Astrocyte (in vitro differentiated cells and primary cell): ENCODE measurements at regions not wholly inside any gene's neighbourhood (a gene's known extent, or its start where the extent isn't known, plus 50 kb on each side); places are given as distances from the start of the nearest gene placed in this dataset.
"Not testable (repeated sequence)": the region's sequence is repeated elsewhere in the genome, so short reads cannot be mapped to it uniquely, and the experiment has no call there.

Experiments used
- EZH2 ChIP-seq: IDR thresholded peaks from 2 replicates; pipeline ENCODE4 v1.6.1; 2012; ENCODE audit warnings: mild to moderate bottlenecking, low read length, inconsistent platforms; ENCODE audit not compliant: insufficient read depth
- TF ChIP-seq, protein P1 (sequence below): IDR thresholded peaks from 2 replicates; pipeline ENCODE4 v1.5.1; 2011; ENCODE audit warnings: low read depth, mild to moderate bottlenecking, inconsistent platforms, low read length, moderate library complexity; ENCODE audit not compliant: insufficient read depth

GRCh38 chr4:3626131-3626884 lies 94.1 kb upstream of the LRPAP1 start:
- TF ChIP-seq, protein P1, sequence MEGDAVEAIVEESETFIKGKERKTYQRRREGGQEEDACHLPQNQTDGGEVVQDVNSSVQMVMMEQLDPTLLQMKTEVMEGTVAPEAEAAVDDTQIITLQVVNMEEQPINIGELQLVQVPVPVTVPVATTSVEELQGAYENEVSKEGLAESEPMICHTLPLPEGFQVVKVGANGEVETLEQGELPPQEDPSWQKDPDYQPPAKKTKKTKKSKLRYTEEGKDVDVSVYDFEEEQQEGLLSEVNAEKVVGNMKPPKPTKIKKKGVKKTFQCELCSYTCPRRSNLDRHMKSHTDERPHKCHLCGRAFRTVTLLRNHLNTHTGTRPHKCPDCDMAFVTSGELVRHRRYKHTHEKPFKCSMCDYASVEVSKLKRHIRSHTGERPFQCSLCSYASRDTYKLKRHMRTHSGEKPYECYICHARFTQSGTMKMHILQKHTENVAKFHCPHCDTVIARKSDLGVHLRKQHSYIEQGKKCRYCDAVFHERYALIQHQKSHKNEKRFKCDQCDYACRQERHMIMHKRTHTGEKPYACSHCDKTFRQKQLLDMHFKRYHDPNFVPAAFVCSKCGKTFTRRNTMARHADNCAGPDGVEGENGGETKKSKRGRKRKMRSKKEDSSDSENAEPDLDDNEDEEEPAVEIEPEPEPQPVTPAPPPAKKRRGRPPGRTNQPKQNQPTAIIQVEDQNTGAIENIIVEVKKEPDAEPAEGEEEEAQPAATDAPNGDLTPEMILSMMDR, result not testable (repeated sequence)
- TF ChIP-seq EZH2, result not testable (repeated sequence)
